Large intestine (tissue), 3 donors: ENCODE measurements at regions not wholly inside any gene's neighbourhood (a gene's known extent, or its start where the extent isn't known, plus 50 kb on each side); places are given as distances from the start of the nearest gene placed in this dataset.
"Not testable (repeated sequence)": the region's sequence is repeated elsewhere in the genome, so short reads cannot be mapped to it uniquely, and the experiment has no call there.

Experiments used
- DNase-seq, 2 donors: peaks; one replicate each; pipeline versions ENCODE4 v3.0.0 to v3.0.0-alpha.2; 2013
- H3K27ac ChIP-seq: one replicate; pipeline ENCODE4 v1.5.1; 2013; ENCODE audit warnings: low read length
- H3K27me3 ChIP-seq: 2 replicates; pipeline ENCODE4 v1.6.1; 2013; ENCODE audit warnings: low read length; ENCODE audit not compliant: control insufficient read depth, insufficient read depth
- H3K36me3 ChIP-seq: 2 replicates; pipeline ENCODE4 v1.6.1; 2013; ENCODE audit warnings: low read length; ENCODE audit not compliant: control insufficient read depth, insufficient read depth
- H3K4me1 ChIP-seq: one replicate; pipeline ENCODE4 v1.6.1; 2013; ENCODE audit warnings: low read length; ENCODE audit not compliant: control insufficient read depth, insufficient read depth
- H3K4me3 ChIP-seq: one replicate; pipeline ENCODE4 v1.5.1; 2013; ENCODE audit warnings: low read length
- H3K9me3 ChIP-seq: one replicate; pipeline ENCODE4 v1.6.1; 2013; ENCODE audit warnings: mild to moderate bottlenecking, low read depth, low read length, moderate library complexity; ENCODE audit not compliant: control insufficient read depth
- WGBS: methylation state at CpG from one replicate; pipeline ENCODE4 v1.1.5; 2013; ENCODE audit warnings: low lambda C conversion rate; ENCODE audit not compliant: insufficient coverage; 5-methylcytosine and 5-hydroxymethylcytosine counted together

DNA sequence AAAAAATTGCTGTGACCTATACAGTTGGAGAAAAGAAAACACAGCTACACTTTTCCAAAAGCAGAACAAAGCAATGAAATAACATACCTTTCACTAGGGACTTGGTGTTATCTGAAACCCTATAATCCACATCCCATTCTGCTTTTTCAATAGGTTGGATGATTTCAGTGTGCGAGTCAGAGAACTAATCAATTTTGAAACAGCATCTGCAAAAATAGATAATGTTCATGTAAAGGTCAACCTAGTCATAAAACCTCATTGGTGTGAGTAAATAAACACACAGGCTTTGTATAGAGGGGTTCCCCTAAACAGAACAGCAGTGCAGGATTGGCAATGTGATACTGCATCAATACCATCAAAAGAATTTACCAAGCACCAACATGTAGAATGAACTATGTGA, 173.0 kb upstream of the G2E3 start:
- no CpG with 5 or more reads among the region's 1 CpG for WGBS
- Histone ChIP-seq H3K27ac (no peak overlapping the region), H3K4me3 (no peak overlapping the region), H3K36me3 (no peaks in the 10 kb centered on the region), H3K4me1 (no peaks in the 10 kb centered on the region), H3K9me3 (no peaks in the 10 kb centered on the region), H3K27me3 (no peaks in the 10 kb centered on the region)
- DNase-seq = no peak

DNA sequence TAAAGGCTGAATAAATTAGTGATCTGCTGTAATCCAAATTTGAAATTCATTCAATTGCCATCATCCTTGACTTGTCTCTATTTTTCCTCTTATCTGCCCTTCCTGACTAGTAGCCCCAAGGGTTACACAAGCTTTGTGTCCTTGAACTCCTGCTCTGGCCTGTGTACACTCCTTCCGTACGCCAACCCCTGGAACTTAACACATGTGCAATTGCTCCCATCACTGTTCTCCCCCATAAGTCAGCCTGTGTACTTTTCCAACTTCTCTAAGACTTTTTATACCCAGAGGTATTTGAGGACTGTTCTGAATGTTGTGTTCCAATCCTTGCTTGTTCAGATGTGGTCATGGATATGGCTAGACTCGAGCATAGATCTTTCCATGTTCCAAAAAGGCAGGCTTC, 171.1 kb upstream of the G2E3 start:
- H3K36me3 ChIP-seq = no peaks in the 10 kb centered on the region
- no peak overlapping the region for H3K27ac ChIP-seq
- H3K4me1 ChIP-seq = no peaks in the 10 kb centered on the region
- H3K27me3 ChIP-seq = no peaks in the 10 kb centered on the region
- WGBS = no CpG with 5 or more reads among the region's 3 CpGs
- no peaks in the 10 kb centered on the region for H3K9me3 ChIP-seq
- no peak overlapping the region for H3K4me3 ChIP-seq
- no peak for DNase-seq

DNA sequence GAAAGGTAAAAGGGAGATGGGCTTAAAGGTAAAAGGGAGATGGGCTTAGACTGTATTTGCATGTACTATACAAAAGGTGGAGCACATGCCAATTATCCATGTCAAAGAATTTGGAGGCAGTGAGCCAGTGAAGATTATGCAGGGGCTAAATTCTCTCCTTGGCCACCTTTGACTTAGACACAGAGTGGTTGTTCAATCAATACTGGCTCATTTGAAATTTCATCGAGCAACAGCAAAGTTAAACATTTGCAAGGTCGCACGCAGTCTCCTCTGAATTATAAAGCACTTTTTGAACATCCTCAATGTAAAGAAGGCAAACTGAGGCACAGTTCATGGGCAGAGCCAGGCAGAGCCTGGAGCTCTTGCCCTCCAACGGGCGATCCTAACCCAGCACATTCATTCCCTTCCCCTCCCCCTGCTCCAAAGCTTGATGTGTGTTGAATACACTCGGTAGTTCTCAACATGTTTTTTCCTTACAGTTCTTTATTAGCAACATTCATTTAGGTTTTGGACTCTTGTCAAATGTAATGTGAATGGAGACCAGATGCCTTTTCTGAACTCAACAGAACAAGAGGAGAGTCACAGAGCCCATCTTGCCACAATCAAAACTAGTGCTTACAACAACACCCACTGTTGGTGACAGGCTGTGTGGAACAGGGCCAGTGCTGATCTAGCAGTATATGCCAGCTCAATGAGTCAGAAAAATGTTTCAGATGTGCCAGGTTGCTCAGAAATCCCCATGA, 169.7 kb upstream of the G2E3 start:
- H3K9me3 ChIP-seq = no peaks in the 10 kb centered on the region
- WGBS = 71% methylated on average over 1 of the region's 6 CpGs
- H3K36me3 ChIP-seq = no peaks in the 10 kb centered on the region
- H3K27ac ChIP-seq = no peak overlapping the region
- H3K4me1 ChIP-seq = no peaks in the 10 kb centered on the region
- DNase-seq = no peak
- no peak overlapping the region for H3K4me3 ChIP-seq
- H3K27me3 ChIP-seq = no peaks in the 10 kb centered on the region

DNA sequence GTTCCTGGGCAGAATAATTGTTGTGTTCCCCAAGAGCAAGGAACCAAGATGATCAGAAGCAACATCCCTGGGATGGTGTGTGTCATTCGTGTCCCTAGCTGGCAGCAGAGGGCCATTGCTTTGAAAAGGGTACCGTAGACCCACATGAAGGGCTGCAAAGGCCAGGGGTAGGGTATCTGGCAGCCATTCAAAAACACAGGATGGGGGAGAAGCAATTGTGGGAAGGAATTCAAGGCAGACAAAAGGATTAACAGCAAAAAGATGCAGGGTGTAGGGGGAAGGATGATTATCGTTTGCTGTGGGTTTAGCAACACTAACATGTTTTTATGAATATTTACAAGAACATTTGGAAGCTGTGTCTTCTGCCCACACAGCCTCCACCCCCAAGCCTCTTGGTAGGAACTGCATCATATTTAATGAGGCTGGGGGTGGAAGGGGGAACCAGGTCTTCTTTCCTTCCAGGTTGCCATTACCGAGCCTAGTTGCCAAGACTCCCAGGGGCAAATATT, 169.0 kb upstream of the G2E3 start:
- WGBS = 100% methylated on average over 1 of the region's 4 CpGs
- DNase-seq = no peak

DNA sequence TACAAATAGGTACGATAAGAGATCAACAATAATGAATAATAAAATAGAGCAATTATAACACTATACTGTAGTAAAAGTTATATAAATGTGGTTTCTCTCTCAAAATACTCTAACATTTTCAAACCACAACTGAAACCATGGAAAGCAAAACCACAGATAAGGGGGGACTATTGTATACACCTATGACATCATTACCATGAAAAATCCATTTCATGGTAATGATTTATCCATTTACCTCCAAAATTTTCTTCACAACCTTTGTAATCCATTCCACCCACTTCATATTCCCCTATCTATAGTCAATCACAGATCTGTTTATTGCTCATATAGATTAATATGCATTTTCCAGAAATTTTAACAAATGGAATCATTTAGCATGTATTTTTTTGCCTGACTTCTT, 163.9 kb upstream of the G2E3 start:
- WGBS = no CpG with 5 or more reads among the region's 1 CpG
- no peaks in the 10 kb centered on the region for H3K27me3 ChIP-seq
- H3K4me3 ChIP-seq = no peak overlapping the region
- H3K9me3 ChIP-seq = no peaks in the 10 kb centered on the region
- H3K27ac ChIP-seq = no peak overlapping the region
- no peaks in the 10 kb centered on the region for H3K4me1 ChIP-seq
- no peaks in the 10 kb centered on the region for H3K36me3 ChIP-seq
- no peak for DNase-seq

More for the DNA sequence above, 169.0 kb upstream of the G2E3 start:
- no peaks in the 10 kb centered on the region for H3K27me3 ChIP-seq
- no peak overlapping the region for H3K27ac ChIP-seq
- H3K4me1 ChIP-seq = no peaks in the 10 kb centered on the region
- H3K4me3 ChIP-seq = no peak overlapping the region
- no peaks in the 10 kb centered on the region for H3K36me3 ChIP-seq
- H3K9me3 ChIP-seq = no peaks in the 10 kb centered on the region

DNA sequence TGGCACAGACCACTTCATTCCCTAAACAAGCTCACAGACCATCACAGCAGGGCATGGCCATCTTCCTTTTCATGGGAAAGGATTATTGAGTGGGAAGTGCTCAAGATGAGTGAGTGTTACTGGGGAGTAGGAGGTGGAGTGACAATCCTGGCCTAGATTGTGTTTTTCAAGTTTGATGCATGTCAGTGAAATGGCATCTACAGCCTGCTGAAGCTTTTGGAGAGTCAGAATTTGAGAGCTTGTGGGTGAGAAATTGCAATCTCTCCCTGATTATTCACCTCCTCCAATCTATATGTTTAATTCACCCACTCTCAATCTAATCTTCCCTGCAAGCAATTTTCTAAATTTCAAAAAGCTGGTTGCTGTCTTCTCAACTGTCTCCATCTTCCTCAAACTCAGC, 156.1 kb upstream of the G2E3 start:
- H3K4me3 ChIP-seq = no peak overlapping the region
- H3K27ac ChIP-seq = no peak overlapping the region
- no peak for DNase-seq
- H3K9me3 ChIP-seq = no peaks in the 10 kb centered on the region
- no peaks in the 10 kb centered on the region for H3K36me3 ChIP-seq
- H3K4me1 ChIP-seq = no peaks in the 10 kb centered on the region
- H3K27me3 ChIP-seq = no peaks in the 10 kb centered on the region

DNA sequence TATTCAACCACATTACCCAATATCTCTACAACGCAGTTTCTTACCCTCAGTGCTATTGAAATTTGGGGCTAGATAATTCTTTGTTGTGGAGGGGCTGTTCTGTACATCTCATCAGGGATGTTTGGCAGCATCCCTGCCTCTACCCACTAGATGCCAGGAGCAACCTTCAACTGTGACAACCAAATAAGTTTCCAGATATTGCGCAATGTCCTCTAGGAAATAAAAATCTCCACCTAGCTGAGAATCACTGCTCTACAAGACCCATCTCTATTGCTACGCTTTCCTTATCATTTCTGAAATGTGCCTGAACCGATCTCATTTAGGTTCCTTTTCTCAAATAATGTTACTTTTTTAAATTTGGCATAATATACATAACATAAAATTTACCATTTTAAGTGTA, 155.2 kb upstream of the G2E3 start:
- Histone ChIP-seq H3K27ac (no peak overlapping the region), H3K9me3 (no peaks in the 10 kb centered on the region), H3K4me3 (no peak overlapping the region), H3K36me3 (no peaks in the 10 kb centered on the region), H3K27me3 (no peaks in the 10 kb centered on the region), H3K4me1 (no peaks in the 10 kb centered on the region)
- WGBS = 85% methylated on average over 3 of the region's 4 CpGs
- no peak for DNase-seq

DNA sequence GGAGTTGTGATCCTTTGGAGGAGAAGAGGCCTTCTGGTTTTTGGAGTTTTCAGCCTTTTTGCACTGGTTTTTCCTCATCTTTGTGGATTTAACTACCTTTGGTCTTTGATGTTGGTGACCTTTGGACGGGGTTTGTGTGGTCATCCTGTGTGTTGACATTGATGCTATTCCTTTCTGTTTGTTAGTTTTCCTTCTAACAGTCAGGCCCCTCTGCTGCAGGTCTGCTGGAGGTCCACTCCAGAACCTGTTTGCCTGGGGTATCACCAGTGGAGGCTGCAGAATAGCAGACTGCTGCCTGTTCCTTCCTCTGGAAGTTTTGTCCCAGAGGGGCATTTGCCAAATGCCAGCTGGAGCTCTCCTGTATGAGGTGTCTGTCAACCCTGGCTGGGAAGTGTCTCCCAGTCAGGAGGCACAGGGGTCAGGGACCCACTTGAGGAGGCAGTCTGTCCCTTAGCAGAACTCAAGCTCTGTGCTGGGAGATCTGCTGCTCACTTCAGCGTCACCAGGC, 149.4 kb upstream of the G2E3 start:
- DNase-seq, H3K4me3 ChIP-seq, H3K27ac ChIP-seq, H3K9me3 ChIP-seq, H3K36me3 ChIP-seq, H3K4me1 ChIP-seq, H3K27me3 ChIP-seq: not testable (repeated sequence)
- 57% methylated on average over 1 of the region's 2 CpGs for WGBS

DNA sequence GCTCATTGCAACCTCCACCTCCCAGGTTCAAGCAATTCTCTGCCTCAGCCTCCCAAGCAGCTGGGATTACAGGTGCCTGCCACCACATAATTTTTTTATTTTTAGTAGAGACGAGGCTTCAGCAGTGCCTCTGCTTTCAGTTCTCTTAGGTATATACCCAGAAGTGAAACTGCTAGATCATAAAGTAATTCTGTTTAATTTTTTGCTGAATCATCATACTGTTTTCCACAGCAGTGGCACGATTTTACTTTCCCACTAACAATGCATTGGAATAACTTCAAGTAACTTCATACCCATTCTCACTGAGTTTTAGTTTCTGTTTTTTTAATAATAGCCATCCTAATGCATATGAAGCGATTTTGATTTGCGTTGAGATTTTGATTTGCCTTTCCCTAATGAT, 148.0 kb upstream of the G2E3 start:
- no peaks in the 10 kb centered on the region for H3K4me1 ChIP-seq
- no peak overlapping the region for H3K27ac ChIP-seq
- H3K36me3 ChIP-seq = no peaks in the 10 kb centered on the region
- no peaks in the 10 kb centered on the region for H3K9me3 ChIP-seq
- no peak overlapping the region for H3K4me3 ChIP-seq
- DNase-seq = no peak
- 93% methylated on average over 2 of the region's 4 CpGs for WGBS
- H3K27me3 ChIP-seq = no peaks in the 10 kb centered on the region

DNA sequence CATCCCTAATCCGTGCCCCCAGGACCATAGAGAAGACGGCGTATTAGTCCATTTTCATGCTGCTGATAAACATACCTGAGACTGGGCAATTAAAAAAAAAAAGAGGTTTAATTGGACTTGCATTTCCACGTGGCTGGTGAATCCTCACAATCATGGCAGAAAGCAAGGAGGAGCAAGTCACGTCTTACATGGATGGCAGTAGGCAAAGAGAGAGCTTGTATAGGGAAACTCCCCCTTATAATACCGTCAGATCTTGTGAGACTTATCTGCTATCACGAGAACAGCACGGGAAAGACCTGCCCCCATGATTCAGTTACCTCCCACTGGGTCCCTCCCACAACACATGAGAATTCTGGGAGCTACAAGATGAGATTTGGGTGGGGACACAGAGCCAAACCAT, 145.8 kb upstream of the G2E3 start:
- no CpG with 5 or more reads among the region's 8 CpGs for WGBS
- H3K27ac ChIP-seq, H3K9me3 ChIP-seq, H3K4me1 ChIP-seq, DNase-seq, H3K36me3 ChIP-seq, H3K4me3 ChIP-seq, H3K27me3 ChIP-seq: not testable (repeated sequence)

DNA sequence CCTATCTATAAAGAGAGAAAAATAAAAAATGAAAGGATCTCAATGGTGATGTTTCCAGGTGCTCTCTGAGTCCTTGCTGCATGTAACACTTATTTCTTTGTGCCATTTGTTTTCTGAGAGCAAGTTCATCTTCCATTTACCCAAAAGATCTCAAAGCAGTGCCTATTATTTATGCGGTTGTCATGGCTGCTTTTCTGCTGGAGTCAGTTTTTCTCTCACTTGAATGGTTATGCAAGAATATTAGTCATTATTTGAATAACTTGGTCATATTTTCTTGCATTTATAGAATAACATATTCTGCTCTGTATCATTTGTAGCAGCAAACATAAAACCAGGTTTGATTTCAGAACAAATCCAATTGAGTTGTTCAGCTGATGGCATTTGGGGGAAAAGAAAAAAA, 141.8 kb upstream of the G2E3 start:
- Histone ChIP-seq H3K36me3 (no peaks in the 10 kb centered on the region), H3K27ac (no peak overlapping the region), H3K4me1 (no peaks in the 10 kb centered on the region), H3K9me3 (no peaks in the 10 kb centered on the region), H3K27me3 (no peaks in the 10 kb centered on the region), H3K4me3 (no peak overlapping the region)
- no CpG with 5 or more reads among the region's 1 CpG for WGBS
- no peak for DNase-seq
